ENCODE measurements at regions not wholly inside any gene's neighbourhood (a gene's known extent, or its start where the extent isn't known, plus 50 kb on each side); places are given as distances from the start of the nearest gene placed in this dataset.
"Not testable (repeated sequence)": the region's sequence is repeated elsewhere in the genome, so short reads cannot be mapped to it uniquely, and the experiment has no call there.

GRCh38 chr11:92607969-92608722 is 361.3 kb upstream of the MTNR1B start:
- ATAC-seq: no peak
- intact Hi-C loops (cut with DNase I): no loop called here
- no peak for DNase-seq
- no peak for TF ChIP-seq CTCF (IDR thresholded peaks at IDR 0.05)
- H3K27ac ChIP-seq: no peak overlapping the region
- H3K9me3 ChIP-seq: no peaks in the 10 kb centered on the region
- 86 to 88% methylated on average over 4 of the region's 4 CpGs for WGBS, 2 donors
- H3K4me3 ChIP-seq: no peak overlapping the region
- no peaks in the 10 kb centered on the region for H3K4me1 ChIP-seq
- H3K27me3 ChIP-seq: no peaks in the 10 kb centered on the region
- H3K36me3 ChIP-seq: no peaks in the 10 kb centered on the region

- intact Hi-C loops (cut with DNase I): no loop called here
- no peak for TF ChIP-seq CTCF (IDR thresholded peaks at IDR 0.05)
- H3K4me1 ChIP-seq: no peaks in the 10 kb centered on the region
- DNase-seq (no peak), ATAC-seq (no peak)
- H3K27ac ChIP-seq: no peak overlapping the region
- no peaks in the 10 kb centered on the region for H3K9me3 ChIP-seq
- 92 to 95% methylated on average over 4 of the region's 4 CpGs for WGBS, 2 donors
- no peaks in the 10 kb centered on the region for H3K27me3 ChIP-seq
- no peaks in the 10 kb centered on the region for H3K36me3 ChIP-seq
- H3K4me3 ChIP-seq: no peak overlapping the region
These were observed 358.3 kb upstream of the MTNR1B start for GRCh38 chr11:92611157-92611556.

- H3K4me3 ChIP-seq; H3K4me1 ChIP-seq; ATAC-seq; H3K36me3 ChIP-seq; intact Hi-C loops (cut with DNase I); DNase-seq; H3K27ac ChIP-seq; H3K27me3 ChIP-seq: not testable (repeated sequence)
- WGBS, 2 donors: 87 to 89% methylated on average over 10 of the region's 10 CpGs
- peaks cover 0 to 14% (median 0%) of the 10 kb centered on the region in 11 donors for H3K9me3 ChIP-seq
These were observed 351.4 kb upstream of the MTNR1B start for GRCh38 chr11:92618020-92618419.

- TF ChIP-seq CTCF (IDR thresholded peaks at IDR 0.05): no peak
- Histone ChIP-seq H3K4me1 (no peaks in the 10 kb centered on the region), H3K36me3 (no peaks in the 10 kb centered on the region), H3K27ac (no peak overlapping the region), H3K9me3 (peaks cover 0 to 8% (median 0%) of the 10 kb centered on the region in 11 donors), H3K4me3 (no peak overlapping the region), H3K27me3 (no peaks in the 10 kb centered on the region)
- ATAC-seq (no peak), DNase-seq (no peak)
- intact Hi-C loops (cut with DNase I): no loop called here
- WGBS, 2 donors: 89 to 95% methylated on average over 1 of the region's 1 CpG
These were observed 346.4 kb upstream of the MTNR1B start for GRCh38 chr11:92623055-92623454.

- TF ChIP-seq CTCF (IDR thresholded peaks at IDR 0.05): no peak
- Histone ChIP-seq H3K4me1 (no peaks in the 10 kb centered on the region), H3K27me3 (no peaks in the 10 kb centered on the region), H3K9me3 (no peaks in the 10 kb centered on the region), H3K4me3 (no peak overlapping the region), H3K27ac (no peak overlapping the region), H3K36me3 (no peaks in the 10 kb centered on the region)
- DNase-seq: no peak
- 60 to 69% methylated on average over 1 of the region's 1 CpG for WGBS, 2 donors
- intact Hi-C loops (cut with DNase I): no loop called here
- no peak for ATAC-seq
These were observed 343.6 kb upstream of the MTNR1B start for GRCh38 chr11:92625894-92626293.
